ENCODE measurements at regions not wholly inside any gene's neighbourhood (a gene's known extent, or its start where the extent isn't known, plus 50 kb on each side); places are given as distances from the start of the nearest gene placed in this dataset.

DNA sequence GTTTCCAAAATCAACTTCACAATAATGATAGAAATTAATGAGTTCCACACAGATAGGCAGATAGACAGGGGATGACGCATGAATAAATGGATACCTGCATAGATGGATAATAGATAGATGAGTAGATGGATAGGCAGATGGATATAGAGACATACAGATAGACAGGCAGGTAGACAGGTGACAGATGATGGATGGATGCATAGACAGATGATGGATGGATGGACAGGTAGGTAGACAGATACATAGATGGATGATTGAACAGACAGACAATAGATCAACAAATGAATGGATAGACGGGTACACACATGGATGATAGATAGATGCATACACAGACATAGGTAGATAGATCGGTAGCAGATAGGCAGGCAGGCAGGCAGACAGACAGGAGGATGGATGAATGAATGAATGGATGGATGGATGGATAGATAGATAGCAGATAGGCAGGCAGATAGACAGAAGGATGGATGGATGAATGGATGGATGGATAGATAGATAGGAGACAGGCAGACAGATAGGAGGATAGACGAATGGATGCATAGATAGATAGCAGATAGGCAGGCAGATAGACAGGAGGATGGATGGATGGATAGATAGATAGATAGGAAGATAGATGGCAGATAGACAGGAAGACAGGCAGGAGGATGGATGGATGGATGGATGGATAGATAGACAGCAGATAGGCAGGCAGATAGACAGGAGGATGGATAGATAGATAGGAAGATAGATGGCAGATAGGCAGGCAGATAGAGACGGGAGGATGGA lies 142.5 kb downstream of the RBFOX3 start:
- no peak for DNase-seq

DNA sequence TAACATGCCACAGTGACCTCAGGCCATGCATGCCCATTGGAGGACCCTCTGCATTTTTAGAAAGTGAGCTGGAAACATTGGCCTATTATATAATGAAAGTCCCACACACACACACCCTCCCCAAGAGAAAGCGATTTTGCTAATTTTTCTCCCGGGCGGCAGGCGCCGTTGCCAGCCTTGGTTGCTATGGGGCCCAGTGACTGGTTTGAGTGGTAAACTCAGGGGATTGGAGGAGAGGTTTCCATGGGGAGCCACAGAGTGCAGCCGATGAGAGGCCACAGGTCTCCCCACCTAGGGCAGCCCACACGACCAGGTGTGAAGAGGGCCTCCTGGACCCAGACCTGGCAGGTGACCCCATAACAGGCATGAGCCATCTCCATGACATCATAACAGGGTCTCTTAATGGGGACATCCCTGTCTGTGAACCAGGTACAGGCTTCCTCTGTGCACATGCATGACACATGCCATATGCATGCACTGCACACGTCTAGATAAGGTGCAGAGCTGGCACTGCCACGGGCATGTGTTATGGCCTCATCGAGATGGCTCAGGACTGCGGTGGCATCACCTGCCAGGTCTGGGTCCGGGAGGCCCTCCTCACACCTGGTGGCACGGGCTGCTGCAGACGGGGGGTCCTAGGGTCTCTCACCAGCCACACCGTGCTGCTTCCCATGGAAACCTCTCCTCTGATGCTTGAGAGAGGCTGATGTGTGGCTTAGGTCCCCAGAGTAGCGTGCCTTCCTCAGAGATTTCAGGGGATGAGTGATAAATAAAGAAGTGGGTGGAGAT lies 144.1 kb downstream of the RBFOX3 start:
- DNase-seq: no peak

DNA sequence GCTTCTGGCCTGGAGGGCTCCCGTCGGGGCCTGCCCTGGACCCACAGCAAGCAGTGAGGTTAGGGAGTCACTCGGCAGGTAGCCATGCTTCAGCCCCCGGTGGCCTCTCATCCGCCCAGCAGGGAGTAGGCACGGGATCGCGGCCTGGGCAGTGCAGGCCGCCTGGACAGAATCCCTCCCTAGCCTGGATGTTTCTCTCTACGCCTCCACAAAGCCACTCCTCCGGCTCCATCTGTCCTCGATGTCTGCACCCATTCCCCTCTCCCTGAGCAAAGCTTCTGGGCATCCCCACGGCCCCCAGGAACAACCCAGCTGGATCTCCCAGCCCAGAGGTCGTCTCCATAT lies 145.2 kb downstream of the RBFOX3 start:
- DNase-seq: no peak

DNA sequence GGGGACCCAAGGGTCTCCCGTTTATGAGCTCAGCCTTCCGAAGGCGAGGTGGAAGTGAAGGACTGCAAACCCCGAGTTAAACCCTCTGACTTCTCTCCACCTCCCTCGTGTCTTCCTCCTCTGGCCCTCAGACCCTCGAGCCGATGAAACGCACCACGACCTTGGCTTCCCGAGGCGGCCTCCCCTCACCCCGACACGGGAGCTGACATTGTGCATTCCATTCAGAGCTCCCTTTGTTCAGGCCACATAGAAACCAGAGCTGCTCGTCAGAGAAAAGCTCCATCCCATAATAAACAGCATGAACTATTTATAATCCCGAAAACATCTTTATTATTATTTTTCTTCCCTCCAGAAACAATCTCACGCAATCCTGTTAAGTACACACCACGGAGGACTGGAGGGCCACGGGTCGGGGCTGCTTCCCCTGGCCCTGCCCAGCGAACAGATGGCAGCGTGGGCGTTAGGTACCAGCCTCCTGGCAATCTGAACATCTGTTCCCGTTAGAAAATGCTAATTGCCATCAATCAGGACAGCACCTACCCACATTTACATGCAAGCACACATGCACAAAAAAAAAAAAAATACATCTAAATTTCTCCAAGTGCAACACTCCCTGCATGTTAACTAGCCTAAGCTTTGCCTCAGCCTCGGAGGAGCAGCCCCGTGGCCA lies 145.7 kb downstream of the RBFOX3 start:
- DNase-seq: peak; percentile 63

DNA sequence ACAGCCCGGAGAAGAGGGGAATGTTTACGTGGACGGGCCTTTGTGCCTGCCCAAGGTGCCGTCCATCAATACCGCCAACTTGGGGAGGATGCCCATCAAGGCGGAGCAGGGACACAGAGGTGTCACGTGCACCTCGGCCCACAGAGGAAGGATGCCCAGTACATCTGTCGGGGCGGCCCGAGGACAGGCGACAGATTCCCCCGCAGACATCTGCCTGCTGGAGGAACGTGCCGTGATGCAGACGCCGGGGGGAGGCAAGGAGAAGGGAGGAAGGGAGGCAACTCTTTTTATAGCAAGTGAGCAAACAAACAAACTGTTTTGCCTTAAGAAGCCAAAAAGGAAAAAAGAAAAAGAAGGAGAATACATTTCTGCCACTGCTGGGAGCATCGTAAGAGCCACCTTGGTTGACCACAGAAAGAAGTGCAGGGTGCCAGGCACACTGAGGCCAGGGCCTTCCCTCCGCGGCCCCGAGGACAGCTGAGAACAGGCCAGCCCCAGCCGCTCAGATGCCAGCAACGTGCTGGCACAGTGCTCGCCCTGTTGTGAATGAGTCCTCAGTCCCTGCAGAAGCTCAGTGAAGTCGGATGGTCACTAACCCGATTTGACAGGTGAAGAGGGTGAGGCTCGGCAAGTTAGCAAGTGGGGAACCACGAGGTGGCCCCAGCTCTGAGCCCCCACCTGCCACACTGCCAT lies 146.4 kb downstream of the RBFOX3 start:
- peak; percentile 55 for DNase-seq

DNA sequence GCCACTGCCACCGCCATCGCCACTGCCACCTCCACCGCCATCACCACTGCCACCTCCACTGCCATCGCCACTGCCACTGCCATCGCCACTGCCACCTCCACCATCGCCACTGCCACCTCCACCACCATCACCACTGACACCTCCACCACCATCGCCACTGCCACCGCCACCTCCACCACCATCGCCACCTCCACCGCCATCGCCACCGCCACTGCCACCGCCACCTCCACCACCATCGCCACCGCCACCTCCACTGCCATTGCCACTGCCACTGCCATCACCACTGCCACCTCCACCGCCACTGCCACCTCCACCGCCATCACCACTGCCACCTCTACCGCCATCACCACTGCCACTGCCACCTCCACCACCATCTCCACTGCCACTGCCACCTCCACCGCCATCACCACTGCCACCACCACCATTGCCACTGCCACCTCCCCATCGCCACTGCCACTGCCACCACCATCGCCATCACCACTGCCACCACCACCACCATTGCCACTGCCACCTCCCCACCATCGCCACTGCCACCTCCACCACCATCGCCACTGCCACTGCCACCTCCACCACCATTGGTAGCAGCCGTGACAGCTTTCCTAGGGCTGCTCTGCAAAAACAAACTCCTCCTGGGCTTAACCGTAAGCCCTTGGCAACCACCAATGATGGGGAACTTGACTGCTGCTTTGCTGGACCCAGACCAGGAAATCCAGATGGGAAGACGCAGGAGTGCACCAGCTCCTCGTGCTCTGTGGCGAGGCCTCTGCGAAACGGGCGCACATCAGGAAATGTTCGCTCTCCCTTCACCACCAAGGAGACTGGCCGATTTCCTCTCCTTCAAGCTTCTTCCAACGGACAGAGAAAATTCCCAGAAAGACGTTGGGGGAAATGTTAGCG lies 147.2 kb downstream of the RBFOX3 start:
- DNase-seq: no peak

DNA sequence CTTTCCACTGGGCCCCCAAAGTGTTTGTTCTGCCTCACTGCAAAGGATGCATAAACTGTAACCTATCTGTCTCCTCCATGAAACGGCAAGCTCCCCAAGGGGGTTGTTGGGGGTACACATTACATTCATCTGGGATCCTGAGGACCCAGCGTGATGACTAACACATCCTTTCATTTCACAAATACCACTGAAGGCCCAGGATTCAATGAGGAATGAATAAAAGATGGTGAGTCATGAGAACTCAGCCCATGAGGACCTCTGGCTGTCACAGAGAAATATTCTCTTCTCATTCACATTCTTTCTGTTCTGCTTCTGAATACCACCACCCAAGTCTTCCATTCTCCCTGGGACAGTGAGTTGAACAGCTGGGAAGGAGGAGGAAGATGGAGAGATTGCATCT lies 149.8 kb downstream of the RBFOX3 start:
- DNase-seq: no peak

DNA sequence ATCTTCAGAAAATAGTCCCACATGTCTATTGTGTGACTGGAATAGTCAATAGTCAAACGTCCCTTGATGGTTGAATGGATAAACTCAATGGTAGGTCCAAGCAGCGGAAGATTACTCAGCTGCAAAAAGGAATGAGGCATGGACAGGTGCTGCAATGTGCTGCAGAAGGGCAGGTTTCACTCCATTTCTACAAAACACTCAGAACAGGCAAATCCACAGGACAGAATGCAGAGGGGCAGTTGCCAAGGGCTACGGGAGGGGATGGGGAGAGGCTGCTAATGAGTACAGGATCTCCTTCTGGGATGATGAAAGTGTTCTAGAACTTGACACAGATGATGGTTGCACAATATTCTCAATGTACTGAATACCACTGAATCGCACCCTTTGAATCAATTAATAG lies 151.0 kb downstream of the RBFOX3 start:
- no peak for DNase-seq

DNA sequence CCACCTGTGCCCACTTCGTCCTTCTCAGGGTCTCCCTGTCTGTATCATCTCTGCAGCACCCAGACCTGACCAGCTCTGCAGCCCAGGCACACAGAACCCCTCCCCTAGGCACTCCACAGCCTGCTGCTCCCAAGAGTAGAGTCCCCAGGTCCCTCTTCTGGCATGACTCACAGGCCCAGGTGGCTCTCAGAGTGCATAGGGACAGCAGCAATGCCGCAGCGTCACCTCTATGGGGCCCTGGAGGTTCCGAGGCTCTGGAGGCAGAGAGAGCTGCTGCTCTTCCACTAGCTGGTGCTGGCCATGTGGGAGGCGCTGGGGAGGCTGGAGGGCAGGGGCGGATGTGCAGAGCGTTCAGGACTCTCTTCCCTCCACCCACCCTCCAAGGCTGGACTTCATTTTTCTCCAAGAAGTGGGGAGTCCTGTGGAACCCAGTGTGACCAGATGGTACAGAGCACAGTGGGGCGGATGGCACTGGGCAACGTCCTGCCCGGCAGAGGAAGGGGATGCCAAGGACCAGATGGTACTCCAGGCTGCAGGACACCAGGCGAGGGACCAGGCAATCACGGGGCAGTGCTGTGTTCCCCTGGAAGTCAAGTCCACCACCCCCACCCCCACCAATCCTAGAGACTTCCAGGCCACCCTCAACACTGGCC lies 151.7 kb downstream of the RBFOX3 start:
- DNase-seq: no peak

DNA sequence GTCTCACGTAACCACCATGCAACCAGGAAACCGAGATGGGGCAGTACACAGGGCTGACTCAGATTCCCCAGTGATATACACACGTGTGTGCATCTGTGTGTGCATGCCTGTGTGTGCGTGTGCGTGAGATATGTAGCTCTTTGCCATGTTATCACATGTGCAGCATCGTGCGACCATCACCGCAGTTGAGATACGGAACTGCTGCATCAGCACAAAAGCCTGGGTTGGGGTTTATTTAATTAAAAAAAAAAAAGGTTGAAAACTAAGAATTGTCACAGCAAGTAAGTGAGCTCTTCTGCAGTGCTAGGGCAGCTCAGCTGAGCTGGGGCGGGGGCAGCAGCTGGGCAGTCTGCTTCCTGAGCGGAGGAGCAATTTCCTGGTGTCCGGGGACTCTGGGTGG lies 152.5 kb downstream of the RBFOX3 start:
- no peak for DNase-seq

DNA sequence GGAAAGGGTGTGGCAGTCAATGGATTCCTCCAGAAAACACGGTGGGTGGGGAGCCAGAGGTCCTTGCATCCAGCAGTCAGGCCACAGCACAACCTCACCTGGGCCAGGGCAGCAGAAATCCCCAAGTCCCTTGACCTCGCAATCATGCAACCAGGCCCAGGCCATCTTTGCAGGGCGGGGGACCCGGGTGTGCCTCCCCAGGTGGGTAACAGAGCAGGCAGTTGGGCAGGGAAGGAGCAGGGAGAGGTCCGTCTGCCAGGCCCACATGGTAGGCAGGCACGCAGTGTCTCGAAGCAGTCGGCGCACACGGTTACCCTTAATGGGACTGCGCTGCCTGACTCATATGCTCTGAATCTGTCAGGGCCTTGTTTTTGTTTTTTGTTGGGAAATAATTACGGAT lies 153.0 kb downstream of the RBFOX3 start:
- no peak for DNase-seq

DNA sequence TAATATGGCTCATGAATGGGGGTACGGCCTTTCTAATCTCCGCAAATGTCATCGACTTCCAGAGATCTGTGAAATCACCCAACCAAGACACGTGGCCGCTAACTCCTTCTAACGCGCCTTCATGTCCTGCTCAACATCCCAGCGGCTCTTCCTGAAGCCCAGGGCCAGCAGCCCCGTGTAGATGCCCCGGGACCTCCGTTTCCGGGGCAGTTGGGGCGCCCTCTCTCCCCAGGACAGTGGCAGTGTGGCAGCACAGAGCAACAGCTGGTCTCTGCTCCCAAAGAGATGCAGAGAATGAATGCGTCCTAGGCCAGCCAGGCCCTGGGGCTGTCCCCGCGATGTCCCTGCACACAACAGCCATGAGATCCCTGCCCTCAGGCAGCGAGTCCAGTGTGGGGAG lies 153.5 kb downstream of the RBFOX3 start:
- DNase-seq: no peak

DNA sequence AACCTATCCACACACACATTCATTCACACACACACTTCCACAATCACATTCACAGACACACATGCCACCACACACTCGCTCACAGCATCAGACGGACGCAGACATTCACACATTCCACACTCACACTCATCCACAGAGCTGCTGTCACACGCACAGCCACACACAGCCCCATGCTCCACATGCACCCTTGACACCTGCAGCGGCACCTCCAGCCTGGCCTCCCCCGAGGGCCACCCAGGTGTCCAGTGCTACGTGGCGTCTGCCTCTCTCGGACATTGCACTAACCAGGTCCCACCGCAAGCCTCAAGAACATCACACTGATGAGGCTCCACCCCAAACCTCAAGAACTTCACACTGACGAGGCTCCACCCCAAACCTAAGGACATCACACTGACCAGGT lies 155.2 kb downstream of the RBFOX3 start:
- DNase-seq: no peak

DNA sequence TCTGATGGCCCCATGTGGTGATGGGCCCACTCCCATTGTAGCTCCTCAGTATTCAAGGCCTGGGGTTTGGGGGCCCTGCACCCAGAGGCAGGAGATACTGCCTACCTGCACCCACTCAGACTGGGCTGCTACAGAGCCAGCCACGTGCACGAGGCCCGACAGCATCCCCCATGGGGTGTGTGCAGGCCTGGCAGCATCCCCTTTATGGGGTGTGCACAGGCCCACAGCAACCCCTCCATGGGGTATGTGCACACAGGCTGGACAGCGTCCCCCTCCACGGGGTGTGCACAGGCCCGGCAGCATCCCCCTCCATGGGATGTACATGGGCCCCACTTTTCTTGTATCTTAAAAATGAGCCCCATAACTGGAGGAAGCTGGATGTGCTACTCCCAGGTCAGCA lies 156.0 kb downstream of the RBFOX3 start:
- DNase-seq: no peak

DNA sequence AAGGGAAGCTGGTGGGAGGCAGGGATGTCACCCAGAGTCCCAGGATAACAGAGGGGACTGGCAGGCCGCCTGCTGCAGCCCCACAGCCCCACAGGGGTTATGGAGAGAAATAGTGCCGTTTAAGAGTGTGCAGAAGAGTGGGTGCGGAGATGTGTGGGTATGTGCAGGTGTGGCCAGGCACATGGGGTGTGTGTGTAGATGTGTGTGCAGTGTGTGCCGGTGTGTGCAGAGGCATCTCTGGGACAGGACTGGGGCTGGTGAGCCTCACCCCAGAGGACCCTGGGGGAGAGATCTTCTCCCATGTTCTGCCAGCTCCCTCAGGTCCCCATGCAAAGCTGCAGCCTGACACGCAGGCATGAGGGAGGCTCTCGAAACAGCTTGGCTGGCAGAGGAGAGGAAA lies 157.4 kb downstream of the RBFOX3 start:
- no peak for DNase-seq

DNA sequence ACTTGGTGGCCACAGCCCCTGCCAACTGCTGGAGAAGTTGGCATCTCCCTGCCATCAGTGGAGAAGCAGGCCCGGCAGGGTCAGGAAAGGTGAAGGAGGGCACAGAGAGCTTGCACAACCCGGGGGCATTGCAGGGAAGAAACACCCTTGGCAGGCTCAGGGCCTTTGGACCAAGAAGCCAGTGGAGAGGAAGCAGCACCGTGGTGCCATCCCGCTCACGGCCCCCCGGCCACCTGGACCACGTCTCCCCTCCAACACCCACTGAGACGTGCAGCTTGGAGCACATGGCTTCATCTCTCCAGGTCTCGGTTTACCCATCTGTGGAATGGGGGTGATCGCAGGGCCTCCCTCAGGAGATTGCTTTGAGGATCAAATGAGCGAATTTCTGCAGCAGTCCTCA lies 158.1 kb downstream of the RBFOX3 start:
- DNase-seq: no peak

DNA sequence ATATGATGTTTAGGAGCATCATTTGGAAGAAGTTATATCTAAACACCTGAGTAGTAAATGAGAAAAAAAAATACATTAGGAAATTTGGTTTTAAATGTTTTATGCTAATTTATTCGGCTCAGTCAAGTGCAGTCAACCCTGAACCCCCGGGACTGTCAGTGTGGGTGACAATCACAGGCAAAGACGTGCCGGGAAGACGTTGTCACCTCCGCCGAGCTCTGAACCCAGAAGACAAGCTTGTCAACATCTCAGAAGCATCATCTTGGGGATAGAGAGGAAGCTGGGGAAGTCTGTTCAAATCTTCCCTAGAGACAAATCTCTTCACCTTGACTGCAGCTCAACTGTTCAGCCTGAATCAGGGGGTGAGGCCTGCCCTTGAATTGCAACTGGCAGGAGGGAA lies 159.7 kb downstream of the RBFOX3 start:
- DNase-seq: no peak

DNA sequence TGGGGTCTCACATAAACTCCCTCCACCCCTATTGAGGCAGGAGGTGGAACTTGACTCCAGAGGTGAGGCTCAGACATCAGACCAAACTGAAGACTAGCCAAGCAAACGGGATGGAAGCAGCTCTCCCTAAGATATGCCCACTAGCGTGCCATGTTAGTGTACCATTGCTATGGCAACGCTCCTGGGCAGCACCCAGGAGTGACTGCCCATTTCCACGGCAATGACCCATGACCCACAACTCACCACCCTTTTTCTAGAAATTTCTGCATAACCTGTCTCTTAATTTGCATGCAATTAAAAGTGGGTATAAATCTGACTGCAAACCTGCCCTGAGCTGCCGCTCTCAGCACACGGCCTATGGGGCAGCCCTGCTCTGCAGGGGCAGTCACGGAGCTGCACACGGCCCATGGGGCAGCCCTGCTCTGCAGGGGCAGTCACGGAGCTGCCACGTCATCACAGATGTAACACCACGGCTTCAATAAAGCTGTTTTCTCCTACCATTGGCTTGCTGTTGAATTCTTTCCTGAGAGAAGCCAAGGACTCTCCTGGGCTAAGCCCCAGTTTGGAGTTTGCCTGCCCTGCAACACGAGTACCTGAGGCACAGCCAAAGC lies 164.3 kb downstream of the RBFOX3 start:
- no peak for DNase-seq

DNA sequence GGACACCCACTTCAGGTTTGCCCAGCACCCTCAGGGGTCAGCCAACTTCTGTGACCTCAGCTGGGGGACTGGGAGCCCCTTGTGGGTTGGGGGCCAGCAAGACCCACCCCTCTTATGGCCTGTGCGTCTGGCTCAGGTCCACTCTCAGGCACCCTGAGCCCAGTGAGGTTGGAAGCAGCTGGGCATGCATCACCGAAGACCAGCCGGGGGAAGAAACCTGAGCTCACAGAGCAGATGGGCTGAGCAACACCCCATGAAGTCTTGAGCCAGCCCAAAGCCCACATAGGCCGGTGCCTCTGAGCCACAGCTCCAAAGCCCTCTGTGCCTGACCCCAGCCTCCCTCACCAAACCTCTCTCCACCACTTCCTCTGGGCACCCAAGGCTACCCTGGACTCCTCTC lies 166.7 kb downstream of the RBFOX3 start:
- no peak for DNase-seq

DNA sequence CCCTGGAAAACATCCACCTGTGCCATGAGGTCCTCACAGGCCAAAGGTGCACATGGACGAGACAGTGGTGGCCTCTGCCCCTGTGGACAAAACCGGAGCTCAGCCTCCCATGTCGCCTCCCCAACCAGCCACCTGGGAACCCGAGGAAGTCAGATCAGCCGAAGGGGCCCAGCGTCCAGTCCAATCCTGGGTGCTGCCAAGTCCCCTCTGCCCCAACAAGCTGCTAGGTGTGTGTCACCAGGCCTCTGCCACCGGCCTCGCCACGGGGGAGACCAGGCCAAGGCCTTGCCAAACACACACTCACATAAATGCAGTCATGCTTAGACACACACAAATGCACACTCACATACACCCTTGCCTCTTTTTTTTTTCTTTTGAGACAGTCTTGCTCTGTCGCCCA lies 167.8 kb downstream of the RBFOX3 start:
- DNase-seq: no peak
